Upper lobe of left lung (tissue), 6 donors: ENCODE measurements at regions not wholly inside any gene's neighbourhood (a gene's known extent, or its start where the extent isn't known, plus 50 kb on each side); places are given as distances from the start of the nearest gene placed in this dataset.

Source experiments
- ATAC-seq, 2 donors: fragments of 200-7000 bp; cut with Tn5 transposase; one replicate each; pipeline ENCODE4 v1.9.1; 2022; ENCODE audit warnings: mild to moderate bottlenecking in 2 of 2, moderate library complexity in 2 of 2; ENCODE audit not compliant: low FRiP score in 2 of 2
- DNase-seq, 2 donors: peaks; one replicate each; pipeline ENCODE4 v3.0.0-alpha.2; 2019 to 2020
- H3K27ac ChIP-seq, 4 donors: fragments of 200-600 bp; sonication (generic); one replicate each; pipeline ENCODE4 v1.5.1; 2016 to 2019
- H3K27me3 ChIP-seq, 4 donors: fragments of 200-600 bp; sonication (generic); one replicate each; pipeline ENCODE4 v1.5.1; 2017 to 2019
- H3K36me3 ChIP-seq, 4 donors: fragments of 200-600 bp; sonication (generic); one replicate each; pipeline ENCODE4 v1.5.1; 2016 to 2019
- H3K4me1 ChIP-seq, 4 donors: fragments of 200-600 bp; sonication (generic); one replicate each; pipeline ENCODE4 v1.5.1; 2018 to 2019
- H3K4me3 ChIP-seq, 4 donors: fragments of 200-600 bp; sonication (generic); one replicate each; pipeline ENCODE4 v1.5.1; 2017 to 2019; ENCODE audit warnings: mild to moderate bottlenecking in 2 of 4, moderate library complexity in 1 of 4
- H3K9me3 ChIP-seq, 4 donors: fragments of 200-600 bp; sonication (generic); one replicate each; pipeline ENCODE4 v1.5.1; 2018 to 2019
- EP300 ChIP-seq, 4 donors: sonication (generic); formaldehyde crosslinking; IDR thresholded peaks; one replicate each; pipeline ENCODE4 v1.5.1; 2017; ENCODE audit warnings: antibody characterized with exemption in 4 of 4, control low read depth in 2 of 4
- POLR2A ChIP-seq, 4 donors: fragments of 450-650 bp; IDR thresholded peaks; one replicate each; pipeline ENCODE4 v1.5.1; 2016 to 2017; ENCODE audit warnings: antibody characterized with exemption in 4 of 4, mild to moderate bottlenecking in 2 of 4
- POLR2AphosphoS5 ChIP-seq, 2 donors: sonication (generic); formaldehyde crosslinking; IDR thresholded peaks; one replicate each; pipeline ENCODE4 v1.5.1; 2017; ENCODE audit warnings: antibody characterized with exemption in 2 of 2
- WGBS, 2 donors: methylation state at CpG; one replicate each; pipeline ENCODE4 v1.1.5; 2017 to 2018; 5-methylcytosine and 5-hydroxymethylcytosine counted together
- TF ChIP-seq, protein P1 (sequence below), 6 experiments: fragments of 450-650 bp in 4 of 6; fragments of 200-600 bp in 2 of 6; sonication (generic) in 2 of 6; IDR thresholded peaks; one replicate each; pipeline ENCODE4 v1.5.1; 2016 to 2019; ENCODE audit warnings: antibody characterized with exemption in 6 of 6
- donor health status: DM: no; HTN: no; CAD: no; lungs with moderate emphysema.
- donor health status: DM: no; HTN: yes; CAD: no; lungs with severe emphysema.

DNA sequence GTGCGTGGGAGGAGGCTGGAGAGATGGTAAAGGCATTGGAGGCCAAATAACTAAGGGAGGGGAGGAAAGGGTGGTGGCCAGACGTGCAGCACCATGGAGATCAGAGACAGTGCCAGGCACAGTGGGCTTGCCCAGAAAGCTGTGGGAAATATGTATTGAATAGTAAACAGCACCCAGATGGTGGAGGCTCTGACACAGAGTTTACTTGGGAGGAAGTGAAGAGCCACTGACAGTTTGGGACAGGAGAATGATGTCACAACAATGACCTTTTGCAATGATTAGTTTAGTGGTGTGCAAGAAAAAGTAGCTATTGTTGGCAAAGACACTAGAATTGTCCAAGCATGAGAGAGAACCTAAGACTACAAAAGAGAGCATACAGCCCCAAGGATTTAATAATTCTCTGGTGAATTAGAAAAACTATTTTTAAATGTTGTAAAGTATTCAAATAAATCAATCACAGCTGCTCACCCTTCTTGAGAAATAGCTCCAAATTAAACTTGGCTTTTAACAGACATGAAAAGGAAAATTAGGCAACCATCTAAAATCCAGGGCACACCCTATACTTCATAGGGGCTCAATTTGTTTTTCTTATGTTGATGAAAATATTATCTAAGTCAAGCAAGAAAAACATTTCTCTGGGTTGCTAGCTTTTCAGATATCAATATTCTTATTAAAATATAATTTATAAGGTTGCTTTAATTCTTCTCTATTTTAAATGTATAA, 458.7 kb upstream of the HNRNPA3 start:
- H3K4me1 ChIP-seq: no peaks in the 10 kb centered on the region
- H3K9me3 ChIP-seq: no peaks in the 10 kb centered on the region
- no peak for TF ChIP-seq EP300 (IDR thresholded peaks at IDR 0.05)
- no peak for TF ChIP-seq POLR2A (IDR thresholded peaks at IDR 0.05)
- TF ChIP-seq, protein P1, sequence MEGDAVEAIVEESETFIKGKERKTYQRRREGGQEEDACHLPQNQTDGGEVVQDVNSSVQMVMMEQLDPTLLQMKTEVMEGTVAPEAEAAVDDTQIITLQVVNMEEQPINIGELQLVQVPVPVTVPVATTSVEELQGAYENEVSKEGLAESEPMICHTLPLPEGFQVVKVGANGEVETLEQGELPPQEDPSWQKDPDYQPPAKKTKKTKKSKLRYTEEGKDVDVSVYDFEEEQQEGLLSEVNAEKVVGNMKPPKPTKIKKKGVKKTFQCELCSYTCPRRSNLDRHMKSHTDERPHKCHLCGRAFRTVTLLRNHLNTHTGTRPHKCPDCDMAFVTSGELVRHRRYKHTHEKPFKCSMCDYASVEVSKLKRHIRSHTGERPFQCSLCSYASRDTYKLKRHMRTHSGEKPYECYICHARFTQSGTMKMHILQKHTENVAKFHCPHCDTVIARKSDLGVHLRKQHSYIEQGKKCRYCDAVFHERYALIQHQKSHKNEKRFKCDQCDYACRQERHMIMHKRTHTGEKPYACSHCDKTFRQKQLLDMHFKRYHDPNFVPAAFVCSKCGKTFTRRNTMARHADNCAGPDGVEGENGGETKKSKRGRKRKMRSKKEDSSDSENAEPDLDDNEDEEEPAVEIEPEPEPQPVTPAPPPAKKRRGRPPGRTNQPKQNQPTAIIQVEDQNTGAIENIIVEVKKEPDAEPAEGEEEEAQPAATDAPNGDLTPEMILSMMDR (IDR thresholded peaks at IDR 0.05): no peak
- TF ChIP-seq POLR2AphosphoS5 (IDR thresholded peaks at IDR 0.05): no peak
- H3K27ac ChIP-seq: no peak overlapping the region
- ATAC-seq (peak in 1 of 2 donors; percentile 66), DNase-seq (no peak)
- 44 to 68% methylated on average over 2 of the region's 2 CpGs for whole genome bisulfite sequencing, 2 donors
- H3K27me3 ChIP-seq: no peaks in the 10 kb centered on the region
- H3K4me3 ChIP-seq: no peak overlapping the region
- no peaks in the 10 kb centered on the region for H3K36me3 ChIP-seq

DNA sequence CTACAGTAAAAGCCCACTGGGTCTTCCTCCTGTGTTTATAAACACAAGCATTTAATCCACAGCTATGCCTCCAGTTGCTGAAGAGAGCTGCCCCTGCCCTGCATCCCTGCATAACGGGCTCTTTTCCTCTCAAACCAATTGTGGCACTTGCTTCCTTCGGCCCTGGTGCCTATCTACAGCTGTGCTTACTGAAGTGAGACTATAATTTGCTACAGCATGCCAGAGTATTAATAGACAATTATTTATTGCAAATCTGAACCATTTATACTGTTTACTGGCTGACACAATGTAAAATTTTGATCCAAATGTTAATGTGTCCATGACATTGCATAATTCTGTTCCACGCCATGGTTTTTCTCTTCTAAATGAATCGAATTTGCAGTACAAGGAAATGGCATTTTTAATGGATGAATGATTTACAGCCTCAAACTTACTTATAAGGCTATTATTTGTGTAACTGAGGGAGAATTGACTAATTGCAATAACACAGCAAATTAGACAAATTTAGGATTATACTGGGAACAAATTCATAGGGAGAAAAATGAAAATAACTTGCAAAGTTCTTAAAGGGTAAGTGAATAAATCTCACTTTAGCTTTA, 457.0 kb upstream of the HNRNPA3 start:
- no peak for ATAC-seq
- no peaks in the 10 kb centered on the region for H3K27me3 ChIP-seq

DNA sequence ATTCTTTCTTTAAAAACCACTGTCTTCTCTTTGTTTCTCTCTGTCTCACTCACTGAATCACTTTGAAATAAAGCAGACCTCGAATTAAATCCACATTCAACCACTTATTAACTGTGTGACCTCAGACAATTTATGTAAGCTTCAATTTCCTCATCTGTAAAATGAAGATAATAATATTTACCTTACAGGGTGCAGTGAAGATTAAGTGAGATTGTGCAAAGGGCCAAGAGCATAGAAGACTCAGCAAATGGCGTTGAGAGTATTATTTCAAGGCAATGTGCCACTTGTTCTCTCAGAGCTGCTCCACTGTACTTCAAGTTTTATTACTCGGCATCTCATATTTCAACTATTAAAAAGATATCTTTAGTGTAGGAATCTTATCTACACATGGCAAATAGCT, 454.2 kb upstream of the HNRNPA3 start:
- ATAC-seq: no peak
- H3K36me3 ChIP-seq: no peaks in the 10 kb centered on the region
- TF ChIP-seq POLR2A (IDR thresholded peaks at IDR 0.05) (no peak), EP300 (IDR thresholded peaks at IDR 0.05) (no peak), POLR2AphosphoS5 (IDR thresholded peaks at IDR 0.05) (no peak)
- TF ChIP-seq, protein P1 (IDR thresholded peaks at IDR 0.05): no peak
- no peaks in the 10 kb centered on the region for H3K9me3 ChIP-seq
- H3K4me1 ChIP-seq: no peaks in the 10 kb centered on the region
- no peak overlapping the region for H3K4me3 ChIP-seq
- no peak for DNase-seq
- H3K27ac ChIP-seq: no peak overlapping the region
- H3K27me3 ChIP-seq: no peaks in the 10 kb centered on the region
- WGBS, 2 donors: 36 to 40% methylated on average over 3 of the region's 3 CpGs

More for the DNA sequence above, 457.0 kb upstream of the HNRNPA3 start:
- Histone ChIP-seq H3K9me3 (no peaks in the 10 kb centered on the region), H3K4me1 (no peaks in the 10 kb centered on the region), H3K36me3 (no peaks in the 10 kb centered on the region), H3K4me3 (no peak overlapping the region), H3K27ac (no peak overlapping the region)
- DNase-seq: no peak
- no peak for TF ChIP-seq EP300 (IDR thresholded peaks at IDR 0.05)
- TF ChIP-seq, protein P1 (IDR thresholded peaks at IDR 0.05): no peak
- no peak for TF ChIP-seq POLR2A (IDR thresholded peaks at IDR 0.05)
- TF ChIP-seq POLR2AphosphoS5 (IDR thresholded peaks at IDR 0.05): no peak
- WGBS, 2 donors: 80 to 84% methylated on average over 4 of the region's 4 CpGs

DNA sequence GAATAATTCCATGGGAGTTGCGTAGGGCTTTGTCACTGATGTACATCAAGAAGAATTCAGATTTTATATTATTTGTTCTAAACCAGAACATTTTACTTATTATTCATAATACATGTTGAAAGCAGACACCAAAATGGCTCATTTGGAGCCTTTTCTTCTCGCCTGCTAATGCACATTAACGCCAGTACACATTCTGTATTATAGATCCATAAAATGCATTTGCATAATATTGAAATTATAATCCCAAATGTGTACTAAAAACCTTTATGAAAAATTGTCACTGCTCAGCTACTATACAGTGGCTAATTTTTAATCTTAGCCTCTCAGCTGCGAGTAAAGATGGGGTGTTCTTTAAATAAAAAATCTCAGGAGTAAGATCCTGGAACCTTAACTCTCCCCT, 452.2 kb upstream of the HNRNPA3 start:
- H3K9me3 ChIP-seq: no peaks in the 10 kb centered on the region
- 93 to 94% methylated on average over 4 of the region's 4 CpGs for WGBS, 2 donors
- TF ChIP-seq, protein P1 (IDR thresholded peaks at IDR 0.05): no peak
- no peak for TF ChIP-seq EP300 (IDR thresholded peaks at IDR 0.05)
- no peak for TF ChIP-seq POLR2AphosphoS5 (IDR thresholded peaks at IDR 0.05)
- no peak for TF ChIP-seq POLR2A (IDR thresholded peaks at IDR 0.05)
- no peaks in the 10 kb centered on the region for H3K4me1 ChIP-seq
- H3K4me3 ChIP-seq: no peak overlapping the region
- H3K27ac ChIP-seq: no peak overlapping the region
- DNase-seq (no peak), ATAC-seq (no peak)
- H3K27me3 ChIP-seq: no peaks in the 10 kb centered on the region
- H3K36me3 ChIP-seq: no peaks in the 10 kb centered on the region

DNA sequence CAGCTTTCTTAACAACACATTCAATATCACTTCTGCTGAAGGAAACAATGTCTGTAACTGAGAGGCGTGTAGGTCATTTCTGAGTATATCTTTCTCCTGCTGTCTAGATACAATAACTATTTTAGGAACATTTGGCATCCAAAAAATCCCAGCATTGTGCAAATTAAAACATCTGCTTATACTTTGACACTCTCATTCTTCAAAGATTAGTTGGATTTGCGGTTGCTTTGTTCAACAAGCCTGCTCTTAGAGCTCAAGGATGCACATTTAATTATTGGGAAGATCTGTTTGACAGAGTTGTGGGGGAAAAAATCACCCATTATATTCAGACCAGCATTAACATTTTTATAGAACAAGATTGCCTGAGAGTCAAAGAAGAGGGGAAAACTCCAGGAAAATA, 449.5 kb upstream of the HNRNPA3 start:
- Histone ChIP-seq H3K36me3 (no peaks in the 10 kb centered on the region), H3K4me3 (no peak overlapping the region), H3K27ac (no peak overlapping the region), H3K9me3 (no peaks in the 10 kb centered on the region), H3K27me3 (no peaks in the 10 kb centered on the region), H3K4me1 (no peaks in the 10 kb centered on the region)
- ATAC-seq (no peak), DNase-seq (no peak)
- TF ChIP-seq POLR2A (IDR thresholded peaks at IDR 0.05) (no peak), POLR2AphosphoS5 (IDR thresholded peaks at IDR 0.05) (no peak), EP300 (IDR thresholded peaks at IDR 0.05) (no peak)
- TF ChIP-seq, protein P1 (IDR thresholded peaks at IDR 0.05): no peak
- 70 to 84% methylated on average over 2 of the region's 2 CpGs for WGBS, 2 donors
